SK-N-SH (cell line): ENCODE measurements at regions not wholly inside any gene's neighbourhood (a gene's known extent, or its start where the extent isn't known, plus 50 kb on each side); places are given as distances from the start of the nearest gene placed in this dataset.
A peak's percentile ranks its signal among the peaks of the same experiment; 100 is the strongest.

Experiments used
- CTCF ChIA-PET: fragments of 300-600, 350-600 bp; formaldehyde crosslinking; extraction: SDS; loops from one replicate; lab custom pipeline; 2021; lab: Yijun Ruan, JAX
- POLR2A ChIA-PET: fragments of 350-600 bp; sonication (Branson Sonifier 250); formaldehyde crosslinking; extraction: SDS; loops from one replicate; lab custom pipeline; 2020; ENCODE audit warnings: antibody characterized with exemption, inconsistent platforms; lab: Yijun Ruan, JAX
- DNase-seq: peaks from one replicate; pipeline ENCODE4 v3.0.0; 2012
- H2AFZ ChIP-seq: fragments of 200-600 bp; sonication (generic); 2 replicates; pipeline ENCODE4 v1.8.1; 2016; ENCODE audit warnings: antibody characterized with exemption, mild to moderate bottlenecking, low read depth
- H3F3A ChIP-seq: fragments of 200-600 bp; sonication (generic); replicated peaks from 2 replicates; pipeline ENCODE3; 2016; ENCODE audit warnings: antibody characterized with exemption, mild to moderate bottlenecking; ENCODE audit not compliant: insufficient read depth
- H3K27ac ChIP-seq, 2 experiments: fragments of 200-500 bp in 1 of 2; fragments of 200-600 bp in 1 of 2; sonication (Bioruptor generic) in 1 of 2; sonication (generic), shearing (Covaris generic) in 1 of 2; 2 replicates each; pipeline versions ENCODE4 v1.5.1 to v1.6.1; 2014 to 2016; ENCODE audit warnings: low read depth in 2 of 2, inconsistent platforms in 1 of 2, low read length in 1 of 2, mild to moderate bottlenecking in 1 of 2, mixed read lengths in 1 of 2
- H3K27me3 ChIP-seq: fragments of 200-600 bp; sonication (generic), shearing (Covaris generic); 2 replicates; pipeline ENCODE4 v1.6.1; 2016; ENCODE audit warnings: mixed run types; ENCODE audit not compliant: insufficient read depth
- H3K36me3 ChIP-seq, 2 experiments: fragments of 200-500 bp in 1 of 2; fragments of 200-600 bp in 1 of 2; sonication (Bioruptor generic) in 1 of 2; sonication (generic) in 1 of 2; replicated peaks in 1 of 2; 2 replicates each; pipeline versions ENCODE3 to v1.5.1; 2014 to 2016; ENCODE audit warnings: low read length in 1 of 2, mild to moderate bottlenecking in 1 of 2; ENCODE audit not compliant: insufficient read depth in 2 of 2, control insufficient read depth in 1 of 2
- H3K4me1 ChIP-seq, 2 experiments: fragments of 200-500 bp in 1 of 2; fragments of 200-600 bp in 1 of 2; sonication (Bioruptor generic) in 1 of 2; sonication (generic), shearing (Covaris generic) in 1 of 2; 2 replicates each; pipeline versions ENCODE4 v1.5.1 to v1.6.1; 2014 to 2016; ENCODE audit warnings: low read depth in 1 of 2, low read length in 1 of 2, mixed run types in 1 of 2; ENCODE audit not compliant: insufficient read depth in 2 of 2, control insufficient read depth in 1 of 2
- H3K4me2 ChIP-seq: fragments of 200-600 bp; sonication (generic), shearing (Covaris generic); 2 replicates; pipeline ENCODE4 v1.6.1; 2017; ENCODE audit warnings: mixed run types
- H3K4me3 ChIP-seq, 2 experiments: fragments of 200-500 bp in 1 of 2; fragments of 200-600 bp in 1 of 2; sonication (Bioruptor generic) in 1 of 2; sonication (generic), shearing (Covaris generic) in 1 of 2; 2 replicates each; pipeline versions ENCODE4 v1.5.1 to v1.8.1; 2014 to 2016; ENCODE audit warnings: low read depth in 2 of 2, inconsistent platforms in 1 of 2, low read length in 1 of 2, mild to moderate bottlenecking in 1 of 2, mixed read lengths in 1 of 2, moderate library complexity in 1 of 2
- H3K79me2 ChIP-seq: fragments of 200-600 bp; sonication (generic); 2 replicates; pipeline ENCODE4 v1.8.1; 2017; ENCODE audit warnings: mild to moderate bottlenecking; ENCODE audit not compliant: insufficient read depth
- H3K9ac ChIP-seq: fragments of 200-600 bp; sonication (generic); 2 replicates; pipeline ENCODE4 v1.6.1; 2017; ENCODE audit warnings: mixed run types
- H3K9me2 ChIP-seq: fragments of 200-600 bp; sonication (generic); 2 replicates; pipeline ENCODE4 v1.6.1; 2017; ENCODE audit warnings: mixed run types
- H3K9me3 ChIP-seq: fragments of 200-600 bp; sonication (generic); 2 replicates; pipeline ENCODE4 v1.6.1; 2017; ENCODE audit warnings: mixed run types, mild to moderate bottlenecking, moderate library complexity
- H4K20me1 ChIP-seq: fragments of 200-600 bp; sonication (generic); 2 replicates; pipeline ENCODE4 v1.6.1; 2017; ENCODE audit warnings: mild to moderate bottlenecking, mixed run types; ENCODE audit not compliant: insufficient read depth
- CHD2 ChIP-seq: fragments of 150-350 bp; IDR thresholded peaks from 2 replicates; pipeline ENCODE4 v1.6.1; 2018; ENCODE audit warnings: low read length; ENCODE audit not compliant: partially characterized antibody
- EP300 ChIP-seq, 2 experiments: IDR thresholded peaks; 2 replicates each; pipeline versions ENCODE4 v1.4.0 to v1.6.1; 2012; ENCODE audit warnings: borderline replicate concordance in 1 of 2, low read depth in 1 of 2, low read length in 1 of 2
- MXI1 ChIP-seq: IDR thresholded peaks from 2 replicates; pipeline ENCODE4 v1.6.1; 2012; ENCODE audit warnings: mild to moderate bottlenecking, low read depth, low read length, improper control_type of control experiment
- NFIC ChIP-seq: IDR thresholded peaks from 2 replicates; pipeline ENCODE4 v1.4.0; 2012; ENCODE audit warnings: borderline replicate concordance
- NRF1 ChIP-seq: IDR thresholded peaks from 2 replicates; pipeline ENCODE4 v1.6.1; 2012; ENCODE audit warnings: low read depth, mild to moderate bottlenecking, low read length
- PBX3 ChIP-seq: IDR thresholded peaks from 2 replicates; pipeline ENCODE4; 2012
- POLR2AphosphoS5 ChIP-seq: IDR thresholded peaks from 2 replicates; pipeline ENCODE4 v1.6.1; 2012; ENCODE audit warnings: low read depth, low read length
- RCOR1 ChIP-seq: fragments of 150-350 bp; IDR thresholded peaks from 2 replicates; pipeline ENCODE4 v1.6.1; 2017; ENCODE audit warnings: antibody characterized with exemption, low read length
- RXRA ChIP-seq: IDR thresholded peaks from 2 replicates; pipeline ENCODE4 v1.4.0; 2012; ENCODE audit warnings: low read depth, mild to moderate bottlenecking, borderline replicate concordance
- SMC3 ChIP-seq: IDR thresholded peaks from 2 replicates; pipeline ENCODE4 v1.6.1; 2012; ENCODE audit warnings: low read depth, low read length, improper control_type of control experiment
- WGBS: methylation state at CpG from one replicate; pipeline ENCODE4 v1.1.6; 2017; ENCODE audit warnings: low lambda C conversion rate; 5-methylcytosine and 5-hydroxymethylcytosine counted together
- TF ChIP-seq, protein P1 (sequence below): IDR thresholded peaks from 2 replicates; pipeline ENCODE4 v1.6.1; 2012; ENCODE audit warnings: mild to moderate bottlenecking, low read depth, low read length, moderate library complexity

GRCh38 chr5:54387031-54387430, 68.5 kb upstream of the HSPB3 start:
- H2AFZ ChIP-seq: no peak overlapping the region
- TF ChIP-seq POLR2AphosphoS5: no peak
- no peak for TF ChIP-seq MXI1
- TF ChIP-seq RCOR1: no peak
- no peak for TF ChIP-seq EP300 (IDR thresholded peaks at IDR 0.05; ENCODE audit: borderline replicate concordance in 1 of 2, low read depth in 1 of 2, low read length in 1 of 2)
- TF ChIP-seq, protein P1, sequence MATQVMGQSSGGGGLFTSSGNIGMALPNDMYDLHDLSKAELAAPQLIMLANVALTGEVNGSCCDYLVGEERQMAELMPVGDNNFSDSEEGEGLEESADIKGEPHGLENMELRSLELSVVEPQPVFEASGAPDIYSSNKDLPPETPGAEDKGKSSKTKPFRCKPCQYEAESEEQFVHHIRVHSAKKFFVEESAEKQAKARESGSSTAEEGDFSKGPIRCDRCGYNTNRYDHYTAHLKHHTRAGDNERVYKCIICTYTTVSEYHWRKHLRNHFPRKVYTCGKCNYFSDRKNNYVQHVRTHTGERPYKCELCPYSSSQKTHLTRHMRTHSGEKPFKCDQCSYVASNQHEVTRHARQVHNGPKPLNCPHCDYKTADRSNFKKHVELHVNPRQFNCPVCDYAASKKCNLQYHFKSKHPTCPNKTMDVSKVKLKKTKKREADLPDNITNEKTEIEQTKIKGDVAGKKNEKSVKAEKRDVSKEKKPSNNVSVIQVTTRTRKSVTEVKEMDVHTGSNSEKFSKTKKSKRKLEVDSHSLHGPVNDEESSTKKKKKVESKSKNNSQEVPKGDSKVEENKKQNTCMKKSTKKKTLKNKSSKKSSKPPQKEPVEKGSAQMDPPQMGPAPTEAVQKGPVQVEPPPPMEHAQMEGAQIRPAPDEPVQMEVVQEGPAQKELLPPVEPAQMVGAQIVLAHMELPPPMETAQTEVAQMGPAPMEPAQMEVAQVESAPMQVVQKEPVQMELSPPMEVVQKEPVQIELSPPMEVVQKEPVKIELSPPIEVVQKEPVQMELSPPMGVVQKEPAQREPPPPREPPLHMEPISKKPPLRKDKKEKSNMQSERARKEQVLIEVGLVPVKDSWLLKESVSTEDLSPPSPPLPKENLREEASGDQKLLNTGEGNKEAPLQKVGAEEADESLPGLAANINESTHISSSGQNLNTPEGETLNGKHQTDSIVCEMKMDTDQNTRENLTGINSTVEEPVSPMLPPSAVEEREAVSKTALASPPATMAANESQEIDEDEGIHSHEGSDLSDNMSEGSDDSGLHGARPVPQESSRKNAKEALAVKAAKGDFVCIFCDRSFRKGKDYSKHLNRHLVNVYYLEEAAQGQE: no peak
- no peak for TF ChIP-seq NRF1
- TF ChIP-seq NFIC: no peak
- no peak for TF ChIP-seq SMC3
- no peak for TF ChIP-seq CHD2
- no peak for TF ChIP-seq RXRA
- peaks cover 14% of the 10 kb centered on the region for H3F3A ChIP-seq
- 67% methylated on average over 4 of the region's 4 CpGs for WGBS
- H3K36me3 ChIP-seq: no peaks in the 10 kb centered on the region
- H3K79me2 ChIP-seq: no peaks in the 10 kb centered on the region
- ChIA-PET CTCF (no interaction called here), POLR2A (no interaction called here)
- no peaks in the 10 kb centered on the region for H4K20me1 ChIP-seq
- H3K9me3 ChIP-seq: no peaks in the 10 kb centered on the region
- no peak overlapping the region for H3K4me3 ChIP-seq
- H3K27ac ChIP-seq: no peak overlapping the region
- peaks cover 0 to 20% of the 10 kb centered on the region in 2 experiments; a peak in 3 of 4 replicates for H3K4me1 ChIP-seq
- DNase-seq: no peak
- no peaks in the 10 kb centered on the region for H3K9me2 ChIP-seq
- no peak overlapping the region for H3K9ac ChIP-seq
- H3K4me2 ChIP-seq: no peak overlapping the region
- H3K27me3 ChIP-seq: no peaks in the 10 kb centered on the region

GRCh38 chr5:54385994-54386393, 69.5 kb upstream of the HSPB3 start:
- 63% methylated on average over 2 of the region's 2 CpGs for WGBS
- DNase-seq: no peak
- H3K9me2 ChIP-seq: no peaks in the 10 kb centered on the region
- ChIA-PET CTCF (interaction anchor here (1.2 to 1.3 kb wide), 2 partner anchors 103 to 142 kb away, joined by 3 to 4 read pairs; no protein-coding TSS in a partner anchor), POLR2A (no interaction called here)
- no peak overlapping the region for H3K9ac ChIP-seq
- no peaks in the 10 kb centered on the region for H3K9me3 ChIP-seq
- no peak overlapping the region for H3K27ac ChIP-seq
- H3K36me3 ChIP-seq: no peaks in the 10 kb centered on the region
- H2AFZ ChIP-seq: no peak overlapping the region; the same call in 1 of the 2 replicates
- no peak overlapping the region for H3K4me3 ChIP-seq
- TF ChIP-seq PBX3 (peak; percentile 16; the same call in 1 of the 2 replicates), SMC3 (no peak)
- no peaks in the 10 kb centered on the region for H3K27me3 ChIP-seq
- H3K4me2 ChIP-seq: no peak overlapping the region
- H3K4me1 ChIP-seq: peaks cover 0 to 20% of the 10 kb centered on the region in 2 experiments; a peak in 3 of 4 replicates
- H3K79me2 ChIP-seq: no peaks in the 10 kb centered on the region
- H4K20me1 ChIP-seq: no peaks in the 10 kb centered on the region
- H3F3A ChIP-seq: peaks cover 14% of the 10 kb centered on the region
